ENCODE measurements at regions not wholly inside any gene's neighbourhood (a gene's known extent, or its start where the extent isn't known, plus 50 kb on each side); places are given as distances from the start of the nearest gene placed in this dataset.

DNA sequence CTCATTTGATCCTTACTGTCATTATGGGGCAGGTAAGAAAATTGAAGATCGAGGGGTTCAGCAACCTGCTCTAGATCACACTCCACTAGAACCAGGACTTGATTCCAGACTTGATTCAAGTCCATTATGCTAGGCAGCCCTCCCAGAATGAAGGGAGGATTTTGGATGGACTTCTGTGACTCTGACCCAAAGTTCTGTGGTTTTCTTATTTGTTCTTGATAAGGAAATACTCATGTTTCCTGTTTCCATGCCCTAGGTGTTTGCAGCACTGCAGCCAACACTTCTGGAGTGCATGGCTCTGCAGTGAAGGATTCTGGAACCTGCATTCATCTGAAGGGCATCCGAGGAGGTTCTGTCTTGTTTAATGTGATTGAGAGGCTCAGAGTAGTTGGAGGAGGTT, 140.0 kb downstream of the FCRL5 start:
- Histone ChIP-seq H3K27ac (no peak overlapping the region), H3K27me3 (no peaks in the 10 kb centered on the region), H3K36me3 (no peaks in the 10 kb centered on the region), H3K9me3 (no peaks in the 10 kb centered on the region), H3K4me3 (no peak overlapping the region), H3K4me1 (no peaks in the 10 kb centered on the region)
- 70 to 72% methylated on average over 2 of the region's 2 CpGs for WGBS, 2 donors
- ATAC-seq (ENCODE audit: low FRiP score in 2 of 2) (no peak), DNase-seq (no peak)
- TF ChIP-seq, protein P1, sequence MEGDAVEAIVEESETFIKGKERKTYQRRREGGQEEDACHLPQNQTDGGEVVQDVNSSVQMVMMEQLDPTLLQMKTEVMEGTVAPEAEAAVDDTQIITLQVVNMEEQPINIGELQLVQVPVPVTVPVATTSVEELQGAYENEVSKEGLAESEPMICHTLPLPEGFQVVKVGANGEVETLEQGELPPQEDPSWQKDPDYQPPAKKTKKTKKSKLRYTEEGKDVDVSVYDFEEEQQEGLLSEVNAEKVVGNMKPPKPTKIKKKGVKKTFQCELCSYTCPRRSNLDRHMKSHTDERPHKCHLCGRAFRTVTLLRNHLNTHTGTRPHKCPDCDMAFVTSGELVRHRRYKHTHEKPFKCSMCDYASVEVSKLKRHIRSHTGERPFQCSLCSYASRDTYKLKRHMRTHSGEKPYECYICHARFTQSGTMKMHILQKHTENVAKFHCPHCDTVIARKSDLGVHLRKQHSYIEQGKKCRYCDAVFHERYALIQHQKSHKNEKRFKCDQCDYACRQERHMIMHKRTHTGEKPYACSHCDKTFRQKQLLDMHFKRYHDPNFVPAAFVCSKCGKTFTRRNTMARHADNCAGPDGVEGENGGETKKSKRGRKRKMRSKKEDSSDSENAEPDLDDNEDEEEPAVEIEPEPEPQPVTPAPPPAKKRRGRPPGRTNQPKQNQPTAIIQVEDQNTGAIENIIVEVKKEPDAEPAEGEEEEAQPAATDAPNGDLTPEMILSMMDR (IDR thresholded peaks at IDR 0.05) = no peak
- TF ChIP-seq POLR2AphosphoS5 (IDR thresholded peaks at IDR 0.05) (no peak), POLR2A (IDR thresholded peaks at IDR 0.05) (no peak), EP300 (IDR thresholded peaks at IDR 0.05) (no peak)

DNA sequence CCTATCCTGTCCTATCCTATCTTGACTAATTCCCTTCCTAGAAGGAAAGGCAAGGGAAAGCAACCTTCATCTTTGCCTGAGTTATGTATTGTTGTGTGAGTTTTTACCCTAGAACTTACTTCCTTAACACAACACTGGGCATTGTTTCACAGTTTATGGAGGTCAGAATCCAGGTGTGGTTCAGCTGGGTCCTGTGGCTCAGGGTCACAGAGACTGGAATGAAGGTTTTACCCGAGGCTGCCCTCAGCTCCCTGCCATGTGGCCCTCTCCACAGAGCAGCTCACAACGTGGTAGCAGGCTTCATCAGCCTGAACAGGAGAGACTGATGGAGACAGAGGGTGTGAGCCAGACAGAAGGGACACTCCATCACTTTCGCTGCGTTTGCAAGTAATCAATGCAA, 140.5 kb downstream of the FCRL5 start:
- Histone ChIP-seq H3K9me3 (no peaks in the 10 kb centered on the region), H3K4me3 (no peak overlapping the region), H3K4me1 (no peaks in the 10 kb centered on the region), H3K27me3 (no peaks in the 10 kb centered on the region), H3K36me3 (no peaks in the 10 kb centered on the region), H3K27ac (no peak overlapping the region)
- ATAC-seq (ENCODE audit: low FRiP score in 2 of 2) (no peak), DNase-seq (no peak)
- 78 to 81% methylated on average over 4 of the region's 4 CpGs for WGBS, 2 donors
- TF ChIP-seq, protein P1 (IDR thresholded peaks at IDR 0.05) = no peak
- TF ChIP-seq POLR2A (IDR thresholded peaks at IDR 0.05) (no peak), POLR2AphosphoS5 (IDR thresholded peaks at IDR 0.05) (no peak), EP300 (IDR thresholded peaks at IDR 0.05) (no peak)

DNA sequence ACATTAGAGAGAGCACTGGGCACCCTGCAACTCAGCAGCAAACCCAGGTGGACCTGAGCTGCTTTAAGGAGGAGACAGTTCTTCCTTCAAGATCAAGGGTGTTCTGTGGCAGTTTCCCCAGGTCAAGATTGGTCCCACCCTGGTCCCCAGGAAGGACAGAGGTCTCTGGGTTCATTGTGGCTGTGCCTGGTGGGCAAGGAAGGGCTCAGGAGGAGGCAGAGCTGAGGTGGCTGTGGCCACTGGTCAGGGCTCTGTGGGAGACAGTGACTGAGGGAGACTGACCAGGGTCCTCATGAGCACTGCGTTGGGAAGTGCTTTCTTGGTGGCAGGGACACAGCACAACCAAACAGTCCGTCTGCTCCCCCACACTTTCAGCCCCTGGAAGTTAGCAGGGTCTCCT, 141.3 kb downstream of the FCRL5 start:
- Histone ChIP-seq H3K9me3 (no peaks in the 10 kb centered on the region), H3K27ac (no peak overlapping the region), H3K27me3 (no peaks in the 10 kb centered on the region), H3K36me3 (no peaks in the 10 kb centered on the region), H3K4me1 (no peaks in the 10 kb centered on the region), H3K4me3 (no peak overlapping the region)
- no peak for ATAC-seq (ENCODE audit: low FRiP score in 2 of 2)
- 88% methylated on average over 2 of the region's 2 CpGs; no CpG with 5 or more reads in 1 of the 2 donors for WGBS, 2 donors
- no peak for DNase-seq
- TF ChIP-seq, protein P1 (IDR thresholded peaks at IDR 0.05) = no peak
- no peak for TF ChIP-seq POLR2A (IDR thresholded peaks at IDR 0.05)
- no peak for TF ChIP-seq POLR2AphosphoS5 (IDR thresholded peaks at IDR 0.05)
- TF ChIP-seq EP300 (IDR thresholded peaks at IDR 0.05) = no peak

DNA sequence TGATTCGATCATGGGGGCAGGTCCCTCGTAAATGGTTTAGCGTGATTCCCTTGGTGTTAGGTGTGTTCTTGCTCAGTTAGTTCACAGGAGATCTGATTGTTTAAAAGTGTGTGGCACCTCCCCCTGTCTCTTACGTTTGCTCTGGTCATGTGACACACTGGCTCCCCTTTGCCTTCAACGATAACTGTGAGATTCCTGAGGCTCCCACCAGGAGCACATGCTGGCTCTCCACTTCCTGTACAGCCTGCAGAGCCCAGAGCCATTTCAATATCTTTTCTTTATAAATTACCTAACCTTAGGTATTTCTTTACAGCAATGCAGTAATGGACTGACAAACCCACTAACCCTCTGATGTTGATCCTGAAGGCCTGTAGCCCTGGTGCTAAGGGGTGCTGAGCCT, 141.9 kb downstream of the FCRL5 start:
- 78 to 81% methylated on average over 5 of the region's 5 CpGs for WGBS, 2 donors
- H3K27me3 ChIP-seq = no peaks in the 10 kb centered on the region
- no peaks in the 10 kb centered on the region for H3K36me3 ChIP-seq
- ATAC-seq (ENCODE audit: low FRiP score in 2 of 2) = no peak
- H3K27ac ChIP-seq = no peak overlapping the region
- no peaks in the 10 kb centered on the region for H3K9me3 ChIP-seq
- DNase-seq = no peak
- H3K4me3 ChIP-seq = no peak overlapping the region
- H3K4me1 ChIP-seq = no peaks in the 10 kb centered on the region
- TF ChIP-seq EP300 (IDR thresholded peaks at IDR 0.05) = no peak
- TF ChIP-seq POLR2AphosphoS5 (IDR thresholded peaks at IDR 0.05) = no peak
- TF ChIP-seq POLR2A (IDR thresholded peaks at IDR 0.05) = no peak
- TF ChIP-seq, protein P1 (IDR thresholded peaks at IDR 0.05) = no peak

DNA sequence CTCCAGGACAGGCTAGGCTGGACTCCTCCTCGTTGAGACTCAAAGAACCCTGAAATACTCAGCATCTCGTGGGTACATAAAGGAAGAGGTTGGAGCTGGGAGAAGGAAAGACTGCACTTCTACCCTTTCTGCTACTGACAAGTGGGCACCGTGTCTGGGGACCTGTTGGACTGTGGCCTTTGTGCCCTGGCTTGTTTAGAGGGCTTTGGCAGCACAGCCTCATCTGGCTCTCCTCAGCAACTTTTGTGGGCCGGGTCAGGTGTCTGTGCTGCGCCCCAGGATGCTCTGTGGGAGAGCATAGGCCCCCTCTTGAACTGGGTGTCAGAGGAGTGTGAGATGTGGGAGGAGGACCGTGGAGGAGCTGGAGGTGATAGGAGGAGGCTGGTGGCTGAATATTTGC, 142.4 kb downstream of the FCRL5 start:
- no peaks in the 10 kb centered on the region for H3K9me3 ChIP-seq
- TF ChIP-seq, protein P1 (IDR thresholded peaks at IDR 0.05) = no peak
- TF ChIP-seq EP300 (IDR thresholded peaks at IDR 0.05) (no peak), POLR2AphosphoS5 (IDR thresholded peaks at IDR 0.05) (no peak), POLR2A (IDR thresholded peaks at IDR 0.05) (no peak)
- no peak overlapping the region for H3K4me3 ChIP-seq
- no peak for ATAC-seq (ENCODE audit: low FRiP score in 2 of 2)
- H3K36me3 ChIP-seq = no peaks in the 10 kb centered on the region
- H3K4me1 ChIP-seq = no peaks in the 10 kb centered on the region
- peak in 1 of 2 donors; percentile 9 for DNase-seq
- no peaks in the 10 kb centered on the region for H3K27me3 ChIP-seq
- no peak overlapping the region for H3K27ac ChIP-seq
- WGBS, 2 donors = 86 to 89% methylated on average over 6 of the region's 6 CpGs

Data from upper lobe of left lung (tissue), 6 donors.